Stimulated activated CD8-positive, alpha-beta memory T cell treated with anti-CD3 and anti-CD28 coated beads, Interleukin-15, amount 100 ng/mL, for 48 hours (primary cell): ENCODE measurements at regions not wholly inside any gene's neighbourhood (a gene's known extent, or its start where the extent isn't known, plus 50 kb on each side); places are given as distances from the start of the nearest gene placed in this dataset.
A peak's percentile ranks its signal among the peaks of the same experiment; 100 is the strongest.

ENCODE experiments used
- DNase-seq, 2 donors: peaks; one replicate each; pipeline ENCODE4 v3.0.0-alpha.2; 2020; ENCODE audit warnings: low read depth in 2 of 2

DNA sequence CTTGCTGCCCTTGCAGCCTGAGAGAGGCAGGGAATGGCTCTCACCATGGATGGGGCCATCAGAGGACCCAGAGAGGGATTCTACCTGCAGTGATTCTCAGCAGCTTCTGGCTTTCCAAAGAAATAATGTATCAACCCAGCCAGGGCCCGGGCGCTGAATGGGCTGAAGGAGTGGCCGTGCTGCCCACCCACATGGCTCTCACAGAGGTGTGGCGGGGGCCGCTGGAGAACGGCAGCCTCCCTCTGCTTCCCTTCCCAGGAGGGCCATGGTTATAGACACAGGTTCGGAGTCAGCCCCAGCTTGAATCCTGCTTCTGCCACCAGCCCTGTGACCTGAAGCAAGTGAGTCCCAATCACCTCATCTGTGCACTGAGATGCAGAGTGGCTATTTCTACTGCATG is 82.7 kb downstream of the THAP12 start:
- no peak for DNase-seq

DNA sequence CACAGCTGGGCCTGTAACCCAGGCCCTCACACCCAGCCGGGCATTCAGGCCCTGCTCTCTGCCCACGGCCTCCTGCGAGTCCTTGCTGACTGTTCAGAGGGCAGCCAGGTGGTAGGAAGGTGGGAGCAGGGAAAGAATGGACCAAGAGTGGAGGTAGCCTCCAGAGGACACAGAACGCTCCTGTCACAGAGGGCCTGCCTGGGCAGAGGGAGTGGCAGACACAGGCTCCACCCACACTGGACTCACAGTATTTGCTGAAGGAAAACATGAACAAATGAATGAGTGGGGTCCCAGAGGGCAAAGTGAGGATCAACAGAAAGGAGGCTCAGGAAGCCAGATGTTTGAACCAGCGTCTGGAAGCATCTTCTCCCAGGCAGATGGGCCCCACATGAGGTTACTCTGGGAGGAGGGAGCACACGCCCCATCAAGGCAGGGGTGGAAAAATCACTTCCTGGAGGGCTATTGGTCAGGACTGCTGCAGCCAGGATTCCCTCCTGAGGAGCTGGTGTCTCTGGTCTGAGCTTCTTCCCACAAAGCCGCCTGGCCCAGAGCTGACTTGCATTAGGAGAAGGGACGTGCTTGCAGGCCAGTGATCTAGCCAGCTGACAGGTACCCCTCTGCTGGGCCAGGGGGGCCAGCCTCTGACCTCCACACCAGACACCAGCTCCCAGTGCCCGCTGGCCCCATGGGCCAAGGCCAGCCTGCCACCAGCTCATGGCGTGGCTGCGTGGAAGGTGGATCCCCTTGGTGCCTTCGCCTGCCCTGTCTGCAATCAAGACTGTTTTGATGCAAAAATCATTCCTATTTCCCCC is 84.0 kb downstream of the THAP12 start:
- DNase-seq = no peak

DNA sequence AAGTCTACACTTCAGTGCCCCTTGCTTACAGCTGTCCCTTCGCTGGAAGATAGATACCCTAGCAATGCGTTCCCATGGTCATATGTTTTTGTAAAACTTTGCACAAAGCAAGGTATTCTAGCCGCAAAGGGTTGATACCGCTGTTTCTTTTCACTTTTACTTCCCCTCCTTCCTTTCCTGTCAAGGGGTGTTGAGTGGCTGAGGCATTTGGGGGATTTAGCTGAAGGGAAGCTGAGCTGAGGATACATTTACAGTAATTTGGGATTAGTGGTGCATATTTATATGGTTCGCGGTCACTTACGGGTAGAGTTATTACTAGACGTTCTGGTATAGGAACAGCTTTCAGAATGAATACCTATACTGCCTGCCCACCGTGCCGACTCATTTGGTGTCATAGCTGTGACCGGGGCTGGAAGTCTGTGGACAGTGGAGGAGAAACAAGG is 86.9 kb upstream of the WNT11 start:
- peak; percentile 23 to 39 for DNase-seq

DNA sequence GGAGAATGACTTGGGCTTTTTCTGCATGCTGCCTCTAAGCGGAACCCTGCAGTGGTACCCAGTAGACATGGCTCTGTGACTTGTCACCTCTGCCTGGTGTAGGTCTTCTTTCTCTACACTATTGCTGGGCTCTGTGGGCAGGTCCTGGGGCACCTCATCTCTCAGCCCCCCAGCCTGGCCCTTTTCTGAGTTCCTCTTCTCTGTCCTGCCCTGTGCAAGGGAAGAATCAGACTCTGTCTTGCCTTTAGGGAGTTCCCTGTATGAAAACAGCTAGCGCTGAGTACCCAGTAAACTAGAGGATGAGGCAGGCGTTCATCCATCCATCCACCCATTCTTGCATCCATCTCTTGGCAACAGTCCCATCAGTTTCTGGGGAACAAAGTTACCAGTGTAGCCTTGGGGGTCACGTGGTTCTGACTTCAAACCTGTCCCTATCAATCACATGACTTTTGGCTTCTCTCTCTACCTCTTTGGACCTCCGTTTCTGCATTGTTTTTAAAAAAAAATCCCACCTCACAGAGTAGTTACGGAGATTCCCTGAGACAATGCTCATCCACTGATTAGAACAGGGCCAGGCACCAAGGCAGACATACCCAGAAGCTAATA is 86.4 kb upstream of the WNT11 start:
- DNase-seq = no peak

DNA sequence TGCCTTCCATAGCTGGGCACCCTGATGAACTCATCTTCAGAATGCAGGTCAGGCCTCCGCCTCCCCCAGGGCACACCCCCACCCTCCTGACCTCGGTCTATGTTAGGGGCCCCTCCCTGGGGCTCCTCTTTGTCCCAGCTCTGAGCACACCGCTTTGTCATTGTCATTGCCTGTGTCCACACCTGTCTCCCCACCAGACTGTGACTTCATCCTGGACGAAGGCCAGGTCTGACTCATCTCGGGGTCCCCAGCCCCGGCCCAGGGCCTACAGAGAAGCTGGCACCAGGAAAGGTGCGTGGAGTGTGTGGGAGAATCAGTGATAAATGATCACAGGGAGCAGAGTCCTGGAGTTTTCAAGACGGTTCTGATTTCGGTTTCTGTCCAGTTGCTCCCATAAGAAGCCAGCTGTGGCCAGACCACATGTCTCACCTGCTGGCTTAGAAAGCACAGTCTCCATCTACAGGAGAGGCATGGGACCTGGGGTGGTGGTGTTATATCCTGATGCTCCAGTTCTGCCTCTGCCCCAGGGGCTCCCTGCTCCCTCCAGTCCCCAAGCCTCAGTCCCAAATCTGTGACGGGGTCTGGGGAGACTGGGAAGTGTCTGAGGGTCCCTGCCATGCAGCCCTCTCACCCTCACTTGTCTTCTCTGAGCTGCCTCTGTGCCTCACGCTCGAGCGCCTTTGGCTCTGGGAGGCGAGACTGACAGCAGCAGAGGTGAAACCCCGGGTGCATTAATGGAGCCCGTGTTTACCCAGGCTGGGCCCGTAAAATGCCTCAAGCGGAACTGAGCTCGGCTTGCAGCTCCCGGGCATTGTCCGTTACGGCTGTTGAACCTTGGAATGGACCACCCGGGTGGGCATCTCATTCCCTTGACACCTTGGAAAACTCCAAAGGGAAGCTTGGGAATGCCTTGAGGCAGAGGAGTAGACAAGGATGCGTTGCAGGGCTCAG is 85.5 kb upstream of the WNT11 start:
- DNase-seq = no peak

DNA sequence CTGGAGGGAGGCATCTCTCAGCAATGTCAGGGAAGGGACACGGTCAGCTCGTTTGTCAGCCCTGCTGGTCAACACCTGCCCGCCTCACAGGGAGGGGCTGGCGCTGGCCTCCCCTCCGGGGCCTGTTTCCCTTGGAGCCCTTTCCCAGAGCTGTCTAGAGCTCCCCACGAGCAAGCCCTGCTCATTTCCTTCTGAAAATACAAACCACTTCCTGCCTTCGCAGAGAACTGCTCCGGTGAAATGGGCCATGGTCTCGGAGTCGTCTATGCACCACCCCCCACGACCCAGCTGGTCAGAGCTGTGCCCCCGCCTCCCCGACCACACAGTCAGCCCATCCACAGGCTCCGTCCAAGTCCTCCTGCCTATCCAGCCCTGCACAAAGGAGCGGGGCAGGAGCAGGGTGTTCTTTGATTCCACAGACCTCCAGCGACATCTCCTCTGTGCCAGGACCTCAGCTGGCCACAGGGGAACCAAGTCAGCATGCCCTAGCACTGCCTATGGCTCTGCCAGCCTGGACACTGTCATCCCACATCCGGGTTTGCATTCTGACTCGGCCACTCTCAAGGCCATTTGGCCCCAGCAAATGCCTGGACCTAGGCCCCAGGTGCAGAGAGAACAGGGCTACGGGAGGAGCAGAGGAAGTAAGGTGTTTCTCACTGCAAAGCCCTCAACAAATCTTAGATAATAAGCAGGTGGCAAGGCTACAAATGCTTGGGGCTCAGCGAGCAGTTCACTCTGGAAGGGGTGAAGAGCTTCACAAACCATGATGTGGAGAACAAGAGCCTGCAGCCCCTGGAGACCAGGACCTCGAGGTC is 82.1 kb upstream of the WNT11 start:
- DNase-seq = no peak

DNA sequence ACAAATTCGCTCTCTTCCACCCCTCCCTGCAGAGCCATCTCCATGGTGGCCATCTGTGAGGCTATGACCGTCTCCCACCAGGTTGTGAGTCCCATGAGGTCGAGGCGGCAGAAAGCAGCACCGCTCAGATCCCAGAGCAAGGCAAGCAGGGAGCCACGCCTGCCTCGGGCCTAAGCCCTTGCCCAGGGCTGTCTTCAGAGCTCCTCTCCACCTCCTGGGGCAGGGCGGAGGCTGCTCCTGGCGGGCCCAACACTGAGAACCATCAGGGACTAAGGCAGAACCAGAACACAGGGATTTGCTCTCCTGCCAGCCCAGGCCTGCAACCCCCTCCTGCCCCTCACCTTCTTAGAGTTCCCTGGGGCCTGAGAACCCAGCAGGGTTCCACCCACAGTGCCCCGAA is 80.9 kb upstream of the WNT11 start:
- no peak for DNase-seq

DNA sequence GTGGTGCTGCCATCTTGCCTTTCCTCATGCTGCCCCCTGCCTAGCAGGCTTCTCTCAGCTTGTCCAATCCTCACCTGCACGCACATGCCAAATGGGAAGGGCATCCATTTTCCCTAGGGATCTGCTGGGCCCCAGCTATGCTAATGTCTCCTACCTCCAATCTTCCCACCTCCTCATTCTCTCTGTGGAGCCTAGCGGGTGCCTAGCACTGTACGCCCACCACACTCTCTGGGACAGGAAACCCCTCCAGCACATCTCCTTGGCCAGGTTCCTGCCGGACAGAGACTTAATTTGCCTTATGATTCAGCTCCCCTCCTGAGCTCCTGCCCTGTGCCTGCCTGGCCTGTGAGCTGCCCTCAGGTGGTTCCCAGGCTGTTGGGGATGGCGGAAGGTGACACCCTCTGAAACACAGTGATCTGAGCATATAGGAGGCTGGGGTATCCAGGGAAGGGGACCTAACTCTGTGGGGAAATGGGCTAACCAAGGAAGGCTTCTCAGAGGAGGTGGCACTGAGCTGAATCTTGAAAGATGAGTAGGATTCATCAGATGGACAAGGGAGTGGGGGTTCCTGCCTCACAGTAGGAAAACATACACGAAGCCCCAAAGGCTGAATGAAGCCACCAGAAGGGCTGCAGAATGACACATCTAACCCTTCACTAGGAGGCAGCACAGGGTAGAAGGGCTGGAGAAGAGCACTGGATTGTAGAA is 79.2 kb upstream of the WNT11 start:
- DNase-seq = no peak

DNA sequence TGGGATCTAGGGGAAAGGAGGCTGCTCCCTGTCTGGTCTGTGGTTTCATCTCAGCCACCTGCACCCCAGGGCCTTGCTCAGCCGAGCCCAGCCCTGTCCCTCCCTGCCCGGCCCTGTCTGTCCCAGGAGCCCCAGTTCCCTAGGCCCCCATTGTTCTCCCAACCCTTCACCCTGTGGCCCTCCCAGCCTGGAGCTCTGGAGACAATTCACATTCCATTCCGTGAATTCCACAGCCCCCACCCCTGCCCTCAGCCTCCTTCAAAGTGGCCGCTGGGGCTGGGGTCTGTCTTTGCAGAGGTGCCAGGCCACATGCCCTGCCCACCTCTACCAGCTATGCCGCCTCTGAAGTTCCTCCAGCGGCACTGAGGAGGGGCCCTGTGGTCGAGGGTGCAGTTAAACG is 77.9 kb upstream of the WNT11 start:
- no peak for DNase-seq

DNA sequence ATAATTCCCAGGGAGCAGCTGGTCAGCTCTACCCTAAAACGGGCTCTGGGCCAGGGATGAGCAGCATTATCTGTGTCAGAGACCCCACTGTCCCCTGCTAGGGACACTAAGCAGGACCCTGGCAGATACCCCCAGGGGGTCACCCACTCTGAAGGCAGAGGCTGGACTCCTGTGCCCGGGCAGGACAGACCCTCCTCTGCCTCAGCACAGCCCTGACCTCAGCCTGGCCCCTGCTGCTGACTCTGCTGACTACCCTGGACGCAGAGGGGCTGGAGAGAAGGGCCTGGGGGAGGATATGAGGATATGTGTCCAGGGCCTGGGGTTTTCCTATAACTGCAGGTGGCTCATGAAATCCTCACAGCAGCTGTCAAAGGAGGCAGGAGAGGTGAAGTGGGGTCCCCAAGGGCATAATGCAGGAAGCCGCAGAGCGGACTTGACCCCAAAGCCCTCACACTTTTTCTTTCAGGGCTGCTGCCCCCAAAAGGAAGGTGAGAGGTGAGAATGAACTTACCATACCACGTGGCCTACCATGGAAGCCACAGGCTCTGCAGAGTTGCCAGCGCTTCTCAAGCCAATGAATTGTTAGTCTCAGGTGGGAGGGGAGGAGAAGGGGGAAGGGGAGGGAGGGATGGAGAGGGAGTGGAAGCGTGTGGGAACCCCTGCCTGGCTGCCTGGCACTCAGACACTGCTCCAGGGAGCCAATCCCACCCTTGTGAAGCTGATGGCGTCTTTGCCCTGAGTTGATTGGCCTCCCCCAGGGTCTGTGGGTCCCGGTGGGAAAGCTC is 76.7 kb upstream of the WNT11 start:
- no peak for DNase-seq

DNA sequence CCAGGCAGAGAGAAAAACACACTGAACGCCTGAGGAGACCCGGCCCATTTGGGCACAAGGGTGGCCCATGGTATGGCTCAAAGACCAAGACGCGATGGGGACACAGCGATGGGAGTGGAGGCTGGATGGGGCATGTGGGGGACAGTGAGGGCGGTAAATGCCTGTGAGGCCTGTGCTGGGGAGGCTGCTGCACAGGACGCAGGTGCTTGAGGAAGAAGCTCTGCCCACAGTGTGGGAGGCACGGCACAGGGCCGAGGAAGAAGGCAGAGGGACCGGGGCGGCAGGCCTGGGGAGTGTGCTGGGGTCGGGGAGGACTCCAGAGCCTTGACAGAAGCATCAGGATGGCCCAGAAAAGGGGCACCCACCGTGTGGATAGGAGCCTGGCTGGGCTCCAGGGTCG is 75.9 kb upstream of the WNT11 start:
- DNase-seq = no peak

DNA sequence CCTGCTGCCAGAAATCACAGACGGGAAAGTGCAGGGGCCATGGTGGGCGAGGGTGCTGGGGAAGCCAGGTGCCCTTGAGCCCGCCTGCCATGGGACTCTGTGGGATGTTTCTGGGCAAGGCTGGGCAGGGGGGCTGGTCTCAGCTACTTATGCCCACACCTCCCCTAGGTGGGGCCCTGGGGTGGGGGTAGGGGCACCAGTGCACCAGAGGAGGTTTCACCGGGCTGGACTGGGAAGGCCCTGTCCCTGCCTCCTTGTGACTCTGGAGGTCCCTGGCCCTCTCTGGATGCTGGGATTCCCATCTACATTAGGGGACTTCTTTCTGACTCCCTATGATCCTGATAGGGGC is 75.2 kb upstream of the WNT11 start:
- no peak for DNase-seq

DNA sequence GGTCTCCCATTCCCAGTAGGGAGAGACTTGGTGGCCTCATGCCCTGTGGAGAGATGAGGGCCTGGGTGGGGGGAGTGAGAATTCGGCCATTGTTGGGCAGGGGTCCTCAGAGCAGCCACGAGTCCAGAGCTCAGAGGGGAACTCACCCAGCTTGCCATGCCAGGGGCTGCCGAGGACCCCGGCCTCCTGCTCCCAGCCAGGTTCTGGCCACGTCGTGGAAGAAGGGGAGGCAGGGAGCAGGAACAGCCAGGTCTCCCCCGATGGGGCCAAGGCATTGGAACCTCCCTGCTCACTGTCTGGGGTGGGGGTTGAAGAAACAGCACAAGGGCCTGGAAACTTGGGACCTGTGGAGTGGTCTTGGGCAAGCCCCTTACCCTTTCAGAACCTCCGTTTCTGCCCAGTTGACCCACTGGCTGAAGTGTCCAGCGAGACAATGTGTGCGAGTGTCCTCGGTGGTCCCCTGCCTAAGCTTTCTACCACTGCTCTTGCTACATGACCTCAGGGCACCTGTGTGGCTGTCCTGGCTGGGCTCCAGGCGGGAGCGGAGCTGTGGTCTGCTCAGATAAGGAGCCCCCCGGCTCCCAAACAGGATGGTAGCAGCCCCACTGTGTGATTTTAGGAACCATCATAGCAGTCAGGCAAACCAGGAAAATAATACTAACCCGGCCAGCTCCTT is 74.7 kb upstream of the WNT11 start:
- no peak for DNase-seq

DNA sequence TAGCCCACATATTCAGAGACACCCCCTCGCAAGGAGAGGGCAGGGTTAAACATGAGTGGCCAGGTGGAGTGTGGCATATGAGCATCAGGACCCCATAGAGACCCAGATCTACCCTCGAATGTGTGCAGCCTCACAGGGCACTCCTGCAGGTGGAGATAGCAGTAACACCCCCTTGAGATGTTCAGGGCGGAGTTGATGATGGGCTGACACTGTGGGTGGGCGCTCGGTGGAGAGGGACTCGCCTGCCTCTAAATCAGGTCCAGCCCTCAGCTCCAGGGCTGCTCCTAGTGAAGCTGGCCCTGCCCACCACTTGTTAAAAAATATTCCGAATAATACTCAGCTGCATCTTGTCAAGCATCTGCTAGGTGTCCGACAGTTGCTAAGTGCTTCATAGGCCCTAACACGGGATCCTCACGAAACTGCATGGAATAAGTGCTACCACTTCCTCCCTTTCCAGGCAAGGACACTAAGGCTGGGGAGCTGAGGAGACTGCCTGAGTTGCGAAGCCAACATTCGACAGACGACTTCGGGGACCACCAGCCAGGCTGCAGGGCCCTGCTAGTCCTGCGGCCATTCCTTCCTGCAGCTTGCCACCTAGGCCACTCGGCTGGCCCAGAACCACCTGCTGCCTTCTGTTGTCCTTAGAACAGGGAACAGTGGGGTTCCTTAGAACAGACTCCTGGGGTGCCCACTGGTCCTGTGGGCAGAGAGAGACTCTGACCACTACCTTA is 74.0 kb upstream of the WNT11 start:
- DNase-seq = no peak

DNA sequence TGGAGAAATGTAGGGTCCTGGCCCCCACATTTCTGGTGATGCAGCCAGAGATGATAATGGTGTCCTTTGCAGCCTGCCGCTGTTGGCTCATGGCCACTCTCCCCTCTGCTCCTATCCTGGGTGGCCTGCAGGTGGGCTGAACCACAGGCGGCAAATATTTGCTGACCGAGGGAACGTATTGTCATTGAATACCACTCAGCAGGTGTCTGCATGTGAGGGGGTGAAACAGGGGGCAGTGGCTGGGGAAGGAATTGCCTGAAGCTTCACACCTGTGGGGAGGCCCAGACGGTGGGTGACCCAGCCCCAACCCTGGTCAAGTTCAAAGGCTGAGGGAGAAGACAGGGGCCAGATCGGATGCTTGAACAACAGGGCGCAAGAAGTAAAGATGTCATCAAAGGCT is 73.3 kb upstream of the WNT11 start:
- DNase-seq = no peak

DNA sequence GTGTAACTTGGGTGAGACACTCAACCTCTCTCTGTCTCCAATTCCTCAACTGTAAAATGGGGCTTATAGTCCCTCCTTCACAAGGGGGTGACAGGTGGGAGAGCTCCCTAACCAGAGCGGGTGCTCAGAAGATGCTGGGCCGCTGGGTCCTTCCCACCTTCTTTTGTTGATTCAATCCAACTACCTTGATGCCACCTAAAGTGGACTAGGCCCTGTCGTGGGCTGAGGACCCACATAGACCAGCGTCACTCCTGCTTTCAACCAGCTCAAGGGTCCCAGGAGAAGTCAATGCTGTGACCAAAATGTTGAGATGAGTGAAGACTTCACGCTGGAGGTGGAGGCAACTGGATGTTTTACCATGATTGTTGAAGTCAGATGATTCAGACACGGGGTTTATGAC is 72.7 kb upstream of the WNT11 start:
- DNase-seq = no peak

DNA sequence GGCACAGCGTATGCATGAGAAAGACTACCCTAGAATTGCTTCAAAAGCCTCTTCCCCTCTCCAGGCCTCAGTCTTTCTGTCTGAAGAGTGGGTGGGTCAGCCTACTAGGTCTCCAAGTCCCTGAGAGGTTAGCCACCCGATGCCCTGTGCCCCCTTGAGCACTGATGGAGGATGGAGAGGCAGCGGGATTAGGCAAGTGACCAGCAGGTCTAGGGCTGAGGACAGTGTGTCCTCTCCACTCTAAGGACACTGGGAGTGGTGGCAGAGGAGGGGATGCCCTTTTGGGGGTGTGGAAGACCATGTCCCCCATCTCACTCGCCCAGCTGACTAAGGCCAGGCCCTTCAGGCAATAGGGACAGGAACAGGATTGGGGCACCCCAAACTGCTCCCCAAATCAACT is 72.2 kb upstream of the WNT11 start:
- DNase-seq = no peak

DNA sequence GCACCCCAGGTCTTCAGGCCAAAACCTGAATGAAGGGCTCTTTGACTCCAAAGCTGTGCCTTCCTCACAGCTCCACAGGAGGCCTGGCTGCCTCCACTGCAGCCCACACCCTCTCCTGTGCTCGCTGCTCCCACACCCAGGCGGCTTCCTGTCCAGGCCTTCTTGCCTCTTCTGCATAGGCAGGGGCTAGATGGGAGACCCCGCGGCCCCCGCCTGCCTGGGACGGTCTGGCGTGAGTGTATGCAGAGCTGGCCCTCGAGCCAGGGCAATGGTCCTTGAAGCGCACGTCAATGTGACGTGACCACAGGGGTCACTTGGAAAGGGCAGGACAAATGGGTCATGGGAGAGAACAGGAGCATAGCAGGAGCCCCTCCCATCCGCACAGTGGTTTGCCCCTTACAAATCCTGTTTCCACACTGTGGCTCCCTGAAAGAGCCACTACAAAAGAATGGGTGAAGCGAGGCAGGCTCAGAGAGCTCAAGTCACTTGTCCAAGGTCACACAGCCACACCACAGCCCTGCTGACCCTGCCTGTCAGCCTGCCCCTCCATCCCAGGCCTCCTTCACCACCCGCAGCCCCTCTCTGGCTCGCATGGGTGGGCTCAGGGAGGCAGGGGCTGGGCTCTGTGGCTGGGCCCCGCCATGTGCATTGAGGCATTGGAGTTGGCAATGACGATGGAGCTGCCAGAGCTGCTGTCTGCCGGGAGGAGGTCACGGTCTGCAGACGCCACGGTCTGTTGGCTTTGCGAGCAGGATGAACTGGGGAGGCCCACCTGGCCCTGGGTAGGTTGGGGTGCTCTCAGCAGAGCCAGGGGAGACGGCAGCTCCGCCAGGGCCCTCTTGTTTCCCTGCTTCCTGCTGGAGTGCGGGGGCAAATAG is 71.2 kb upstream of the WNT11 start:
- DNase-seq = no peak
